Stimulated activated CD8-positive, alpha-beta memory T cell treated with anti-CD3 and anti-CD28 coated beads, Interleukin-4, amount 100 ng/mL, for 4 hours (primary cell): ENCODE measurements at regions not wholly inside any gene's neighbourhood (a gene's known extent, or its start where the extent isn't known, plus 50 kb on each side); places are given as distances from the start of the nearest gene placed in this dataset.
A peak's percentile ranks its signal among the peaks of the same experiment; 100 is the strongest.
"Not testable (repeated sequence)": the region's sequence is repeated elsewhere in the genome, so short reads cannot be mapped to it uniquely, and the experiment has no call there.

Experiments used
- DNase-seq, 2 donors: peaks; one replicate each; pipeline ENCODE4 v3.0.0-alpha.2; 2020; ENCODE audit warnings: low read depth in 2 of 2, low spot score in 1 of 2

- no peak for DNase-seq
Measured at GRCh38 chr3:14252321-14253021, 73.9 kb downstream of the LSM3 start.

GRCh38 chr3:14253022-14253706 is 74.5 kb downstream of the LSM3 start:
- DNase-seq: no peak

- no peak for DNase-seq
Measured at GRCh38 chr3:14253707-14254382, 75.2 kb downstream of the LSM3 start.

- DNase-seq: no peak
Measured at GRCh38 chr3:14254812-14255702, 76.4 kb downstream of the LSM3 start.

GRCh38 chr3:14256046-14256445 is 77.4 kb downstream of the LSM3 start:
- no peak for DNase-seq

GRCh38 chr3:14256561-14257342 is 78.1 kb downstream of the LSM3 start:
- DNase-seq: no peak

- DNase-seq: no peak
Measured at GRCh38 chr3:14258906-14259904, 80.6 kb downstream of the LSM3 start.

- no peak for DNase-seq
Measured at GRCh38 chr3:14260463-14260862, 81.8 kb downstream of the LSM3 start.

GRCh38 chr3:14261229-14261628 is 82.6 kb downstream of the LSM3 start:
- DNase-seq: peak; percentile 49 to 71

- DNase-seq: no peak
Measured at GRCh38 chr3:14262212-14262611, 83.6 kb downstream of the LSM3 start.

- no peak for DNase-seq
Measured at GRCh38 chr3:14262867-14263266, 84.2 kb downstream of the LSM3 start.

- DNase-seq: no peak
Measured at GRCh38 chr3:14263317-14264005, 84.8 kb downstream of the LSM3 start.

GRCh38 chr3:14265246-14265962 is 86.8 kb downstream of the LSM3 start:
- DNase-seq: no peak

- DNase-seq: no peak
Measured at GRCh38 chr3:14266361-14266760, 87.7 kb downstream of the LSM3 start.

- DNase-seq: no peak
Measured at GRCh38 chr3:14267976-14268375, 89.4 kb downstream of the LSM3 start.

- DNase-seq: no peak
Measured at GRCh38 chr3:14268897-14269296, 90.3 kb downstream of the LSM3 start.

GRCh38 chr3:14272041-14272958 is 93.7 kb downstream of the LSM3 start:
- DNase-seq: not testable (repeated sequence)
